ENCODE measurements at regions not wholly inside any gene's neighbourhood (a gene's known extent, or its start where the extent isn't known, plus 50 kb on each side); places are given as distances from the start of the nearest gene placed in this dataset.

DNA sequence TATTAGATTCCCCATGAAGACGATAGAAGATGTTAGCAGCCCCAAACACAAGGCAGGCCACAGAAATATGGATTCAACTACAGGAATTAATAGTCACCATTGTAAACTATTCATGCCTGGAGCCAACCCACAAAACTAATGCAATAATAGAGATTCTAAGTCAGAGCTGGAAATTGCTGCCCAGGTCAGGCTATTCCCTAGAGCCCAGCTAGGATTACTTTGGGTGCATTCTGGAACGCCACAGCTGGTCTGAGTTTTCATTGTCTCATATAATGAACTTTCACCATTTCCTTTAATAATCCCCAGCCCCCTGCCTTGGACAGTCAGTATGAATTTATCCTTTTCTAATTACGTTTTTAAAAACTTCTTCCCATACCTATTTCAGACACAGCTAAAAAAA is 252.6 kb downstream of the PAPSS1 start:
- Histone ChIP-seq H3K79me2 (ENCODE audit: control insufficient read depth, insufficient read depth, low read length) (no peaks in the 10 kb centered on the region), H3K36me3 (ENCODE audit: control insufficient read depth, insufficient read depth, low read length) (no peaks in the 10 kb centered on the region), H3K4me1 (ENCODE audit: control insufficient read depth, extremely low read depth, insufficient read depth, low read length) (no peaks in the 10 kb centered on the region), H3K27me3 (ENCODE audit: control insufficient read depth, insufficient read depth, low read length) (no peaks in the 10 kb centered on the region), H3K9ac (ENCODE audit: insufficient read depth, low read length) (no peak overlapping the region), H3K27ac (ENCODE audit: insufficient read depth, low read length) (no peak overlapping the region), H3K4me2 (ENCODE audit: extremely low read depth, insufficient read depth, low read length) (no peak overlapping the region), H2AFZ (ENCODE audit: low read length) (no peak overlapping the region), H3K9me3 (ENCODE audit: control insufficient read depth, insufficient read depth, low read depth, low read length) (no peaks in the 10 kb centered on the region), H4K20me1 (ENCODE audit: control insufficient read depth, extremely low read depth, insufficient read depth, low read length) (no peaks in the 10 kb centered on the region), H3K4me3 (replicated peaks in 1 of 4; ENCODE audit: control extremely low read depth in 1 of 4, insufficient read depth in 1 of 4, low read depth in 3 of 4, low read length in 4 of 4) (no peak overlapping the region)
- TF ChIP-seq CTCF (conservative IDR thresholded peaks at IDR 0.05 in 1 of 2, IDR thresholded peaks at IDR 0.05 in 1 of 2; ENCODE audit: low read depth in 1 of 2, low read length in 2 of 2) (no peak), EZH2 (IDR thresholded peaks at IDR 0.05; ENCODE audit: low read length, missing control alignments) (no peak)
- no peak for DNase-seq (ENCODE audit: low read depth in 2 of 2)

DNA sequence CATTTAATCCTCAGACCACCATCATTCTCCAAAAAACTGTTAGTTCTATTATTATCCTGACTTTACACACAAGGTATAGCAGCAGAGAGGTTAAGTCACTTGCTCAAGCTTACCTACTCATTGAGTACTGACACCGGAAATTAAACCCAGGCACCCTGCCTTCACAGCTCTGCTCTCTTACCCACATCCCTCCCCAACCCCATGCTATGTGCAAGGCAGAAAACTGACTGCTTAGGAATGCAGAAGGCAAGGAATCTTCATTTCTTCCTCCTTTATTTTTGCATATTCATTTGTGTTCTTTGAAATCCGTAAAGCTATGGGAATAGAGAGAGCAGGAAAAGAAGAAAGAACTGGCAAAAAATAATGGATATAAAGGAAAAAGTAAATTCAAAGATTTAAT is 261.8 kb downstream of the PAPSS1 start:
- Histone ChIP-seq H3K36me3 (ENCODE audit: control insufficient read depth, insufficient read depth, low read length) (no peaks in the 10 kb centered on the region), H3K27ac (ENCODE audit: insufficient read depth, low read length) (no peak overlapping the region), H3K27me3 (ENCODE audit: control insufficient read depth, insufficient read depth, low read length) (no peaks in the 10 kb centered on the region), H3K4me1 (ENCODE audit: control insufficient read depth, extremely low read depth, insufficient read depth, low read length) (no peaks in the 10 kb centered on the region), H3K9me3 (ENCODE audit: control insufficient read depth, insufficient read depth, low read depth, low read length) (no peaks in the 10 kb centered on the region), H2AFZ (ENCODE audit: low read length) (no peak overlapping the region), H3K79me2 (ENCODE audit: control insufficient read depth, insufficient read depth, low read length) (no peaks in the 10 kb centered on the region), H3K4me3 (replicated peaks in 1 of 4; ENCODE audit: control extremely low read depth in 1 of 4, insufficient read depth in 1 of 4, low read depth in 3 of 4, low read length in 4 of 4) (no peak overlapping the region), H3K4me2 (ENCODE audit: extremely low read depth, insufficient read depth, low read length) (no peak overlapping the region), H4K20me1 (ENCODE audit: control insufficient read depth, extremely low read depth, insufficient read depth, low read length) (no peaks in the 10 kb centered on the region), H3K9ac (ENCODE audit: insufficient read depth, low read length) (no peak overlapping the region)
- DNase-seq (ENCODE audit: low read depth in 2 of 2) = no peak
- TF ChIP-seq EZH2 (IDR thresholded peaks at IDR 0.05; ENCODE audit: low read length, missing control alignments) = no peak
- no peak for TF ChIP-seq CTCF (conservative IDR thresholded peaks at IDR 0.05 in 1 of 2, IDR thresholded peaks at IDR 0.05 in 1 of 2; ENCODE audit: low read depth in 1 of 2, low read length in 2 of 2)

DNA sequence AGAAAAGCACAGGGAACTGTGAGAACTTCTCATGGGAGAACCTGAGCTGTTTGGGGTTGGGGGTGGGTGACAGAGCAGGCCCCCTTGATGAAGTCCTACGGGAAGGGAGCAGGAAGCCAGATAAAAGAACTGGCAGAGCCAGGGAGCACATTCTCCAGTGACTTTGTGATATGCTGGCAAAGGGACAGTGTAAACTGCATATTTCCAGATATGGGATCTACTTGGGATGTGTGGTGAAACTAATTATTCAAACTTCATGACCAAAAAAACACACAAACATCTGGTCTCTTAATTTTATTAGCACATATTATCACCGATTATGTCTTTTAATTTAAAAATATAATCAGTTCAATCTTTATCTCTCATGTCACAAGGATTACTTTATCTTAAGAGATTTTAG is 266.0 kb downstream of the PAPSS1 start:
- no peak overlapping the region for H3K4me2 ChIP-seq (ENCODE audit: extremely low read depth, insufficient read depth, low read length)
- H3K9ac ChIP-seq (ENCODE audit: insufficient read depth, low read length) = no peak overlapping the region
- H3K36me3 ChIP-seq (ENCODE audit: control insufficient read depth, insufficient read depth, low read length) = no peaks in the 10 kb centered on the region
- no peak overlapping the region for H3K27ac ChIP-seq (ENCODE audit: insufficient read depth, low read length)
- H4K20me1 ChIP-seq (ENCODE audit: control insufficient read depth, extremely low read depth, insufficient read depth, low read length) = no peaks in the 10 kb centered on the region
- no peak overlapping the region for H3K4me3 ChIP-seq (replicated peaks in 1 of 4; ENCODE audit: control extremely low read depth in 1 of 4, insufficient read depth in 1 of 4, low read depth in 3 of 4, low read length in 4 of 4)
- TF ChIP-seq CTCF (conservative IDR thresholded peaks at IDR 0.05 in 1 of 2, IDR thresholded peaks at IDR 0.05 in 1 of 2; ENCODE audit: low read depth in 1 of 2, low read length in 2 of 2) = no peak
- TF ChIP-seq EZH2 (IDR thresholded peaks at IDR 0.05; ENCODE audit: low read length, missing control alignments) = no peak
- H2AFZ ChIP-seq (ENCODE audit: low read length) = no peak overlapping the region
- no peaks in the 10 kb centered on the region for H3K9me3 ChIP-seq (ENCODE audit: control insufficient read depth, insufficient read depth, low read depth, low read length)
- no peaks in the 10 kb centered on the region for H3K4me1 ChIP-seq (ENCODE audit: control insufficient read depth, extremely low read depth, insufficient read depth, low read length)
- no peak for DNase-seq (ENCODE audit: low read depth in 2 of 2)
- H3K79me2 ChIP-seq (ENCODE audit: control insufficient read depth, insufficient read depth, low read length) = no peaks in the 10 kb centered on the region
- no peaks in the 10 kb centered on the region for H3K27me3 ChIP-seq (ENCODE audit: control insufficient read depth, insufficient read depth, low read length)
